GM12864 (cell line): ENCODE measurements at regions not wholly inside any gene's neighbourhood (a gene's known extent, or its start where the extent isn't known, plus 50 kb on each side); places are given as distances from the start of the nearest gene placed in this dataset.
"Not testable (repeated sequence)": the region's sequence is repeated elsewhere in the genome, so short reads cannot be mapped to it uniquely, and the experiment has no call there.

ENCODE experiments used
- DNase-seq: peaks from one replicate; pipeline ENCODE4 v3.0.0-alpha.2; 2011; ENCODE audit warnings: low read depth
- H3K4me3 ChIP-seq: 2 replicates; pipeline ENCODE4 v1.5.1; 2011; ENCODE audit warnings: mild to moderate bottlenecking, low read depth, low read length, control low read depth
- TF ChIP-seq, protein P1 (sequence below): IDR thresholded peaks from 2 replicates; pipeline ENCODE4 v1.5.1; 2011; ENCODE audit warnings: low read depth, mild to moderate bottlenecking, moderate library complexity, low read length, control low read depth, inconsistent platforms; ENCODE audit errors: missing control alignments

DNA sequence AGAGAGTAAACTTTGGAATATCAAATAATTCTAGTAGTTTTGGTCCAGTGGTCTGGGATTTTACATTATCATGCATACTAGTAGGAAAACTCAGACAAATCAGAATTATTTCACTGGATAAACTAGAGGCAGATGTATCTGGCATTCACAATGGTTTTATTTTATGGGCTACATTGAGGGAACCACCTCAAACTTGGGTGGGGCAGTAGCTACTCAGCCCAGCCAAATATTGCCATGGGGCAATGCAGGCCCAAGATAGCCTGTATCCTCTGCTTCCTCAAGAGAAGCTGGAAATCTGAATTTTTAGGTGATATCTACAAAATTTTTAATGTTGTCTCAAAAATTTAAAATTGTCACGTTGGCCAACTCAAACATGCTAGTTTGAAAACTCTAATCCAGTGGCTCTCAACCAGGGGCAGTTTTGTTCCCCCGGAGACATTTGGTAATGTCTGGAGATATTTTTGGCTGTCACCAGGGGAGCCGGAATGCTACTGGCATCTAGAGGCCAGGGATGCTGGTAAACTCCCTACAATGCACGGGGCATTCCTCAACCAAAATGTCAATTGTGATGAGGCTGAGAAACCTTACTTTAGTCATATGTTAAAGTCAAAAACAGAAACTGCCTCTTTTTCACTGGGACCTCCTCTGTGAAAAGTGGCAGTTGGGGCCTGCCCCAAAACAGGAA lies 172.8 kb upstream of the SPRED2 start:
- no peak overlapping the region for H3K4me3 ChIP-seq
- TF ChIP-seq, protein P1, sequence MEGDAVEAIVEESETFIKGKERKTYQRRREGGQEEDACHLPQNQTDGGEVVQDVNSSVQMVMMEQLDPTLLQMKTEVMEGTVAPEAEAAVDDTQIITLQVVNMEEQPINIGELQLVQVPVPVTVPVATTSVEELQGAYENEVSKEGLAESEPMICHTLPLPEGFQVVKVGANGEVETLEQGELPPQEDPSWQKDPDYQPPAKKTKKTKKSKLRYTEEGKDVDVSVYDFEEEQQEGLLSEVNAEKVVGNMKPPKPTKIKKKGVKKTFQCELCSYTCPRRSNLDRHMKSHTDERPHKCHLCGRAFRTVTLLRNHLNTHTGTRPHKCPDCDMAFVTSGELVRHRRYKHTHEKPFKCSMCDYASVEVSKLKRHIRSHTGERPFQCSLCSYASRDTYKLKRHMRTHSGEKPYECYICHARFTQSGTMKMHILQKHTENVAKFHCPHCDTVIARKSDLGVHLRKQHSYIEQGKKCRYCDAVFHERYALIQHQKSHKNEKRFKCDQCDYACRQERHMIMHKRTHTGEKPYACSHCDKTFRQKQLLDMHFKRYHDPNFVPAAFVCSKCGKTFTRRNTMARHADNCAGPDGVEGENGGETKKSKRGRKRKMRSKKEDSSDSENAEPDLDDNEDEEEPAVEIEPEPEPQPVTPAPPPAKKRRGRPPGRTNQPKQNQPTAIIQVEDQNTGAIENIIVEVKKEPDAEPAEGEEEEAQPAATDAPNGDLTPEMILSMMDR: no peak
- no peak for DNase-seq

GRCh38 chr2:65604246-65604645 lies 171.8 kb upstream of the SPRED2 start:
- H3K4me3 ChIP-seq: no peak overlapping the region
- no peak for DNase-seq
- TF ChIP-seq, protein P1: no peak

DNA sequence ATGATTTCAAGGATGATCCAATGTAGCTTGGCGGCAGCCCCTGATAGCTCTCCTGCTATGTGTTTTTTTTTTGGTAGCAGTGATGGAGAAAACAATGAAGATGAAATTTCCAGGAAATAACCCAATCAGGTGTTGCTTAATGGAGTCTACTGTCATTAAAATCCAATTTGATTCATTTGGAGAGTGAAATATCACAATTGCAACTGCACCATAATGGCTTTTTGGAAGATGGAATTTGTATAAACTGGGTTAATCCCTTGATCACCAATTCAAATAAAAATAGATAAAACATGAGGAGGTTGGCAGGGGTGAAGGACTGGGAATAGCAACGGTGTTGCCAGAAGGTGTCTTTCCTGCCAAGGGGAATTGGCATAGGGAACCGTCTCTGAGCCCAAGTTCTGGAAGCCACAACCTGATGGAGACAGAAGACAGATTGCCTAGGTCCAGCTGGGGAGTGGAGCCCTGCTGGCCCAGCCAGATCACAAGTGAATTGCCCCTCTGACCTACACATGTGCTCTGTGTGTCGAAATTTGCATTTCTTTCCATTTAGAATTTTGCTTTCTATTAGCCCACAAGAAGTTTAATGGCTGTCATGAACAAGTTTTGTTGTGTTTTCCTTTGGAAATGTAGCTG lies 170.3 kb upstream of the SPRED2 start:
- TF ChIP-seq, protein P1: no peak
- DNase-seq: no peak
- no peak overlapping the region for H3K4me3 ChIP-seq

GRCh38 chr2:65600871-65601270 lies 168.5 kb upstream of the SPRED2 start:
- DNase-seq, H3K4me3 ChIP-seq: not testable (repeated sequence)

DNA sequence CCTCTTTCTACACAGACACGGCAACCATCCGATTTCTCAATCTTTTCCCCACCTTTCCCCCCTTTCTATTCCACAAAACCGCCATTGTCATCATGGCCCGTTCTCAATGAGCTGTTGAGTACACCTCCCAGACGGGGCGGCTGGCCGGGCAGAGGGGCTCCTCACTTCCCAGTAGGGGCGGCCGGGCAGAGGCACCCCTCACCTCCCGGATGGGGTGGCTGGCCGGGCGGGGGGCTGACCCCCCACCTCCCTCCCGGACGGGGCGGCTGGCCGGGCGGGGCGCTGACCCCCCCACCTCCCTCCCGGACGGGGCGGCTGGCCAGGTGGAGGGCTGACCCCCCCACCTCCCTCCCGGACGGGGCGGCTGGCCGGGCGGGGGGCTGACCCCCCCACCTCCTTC lies 168.0 kb upstream of the SPRED2 start:
- not testable (repeated sequence) for DNase-seq

GRCh38 chr2:65599693-65600092 lies 167.3 kb upstream of the SPRED2 start:
- DNase-seq: no peak
- TF ChIP-seq, protein P1: no peak
- H3K4me3 ChIP-seq: no peak overlapping the region

More for the DNA sequence above, 168.0 kb upstream of the SPRED2 start:
- not testable (repeated sequence) for H3K4me3 ChIP-seq

- TF ChIP-seq, protein P1: no peak
- DNase-seq: no peak
- H3K4me3 ChIP-seq: no peak overlapping the region
Observed at GRCh38 chr2:65598996-65599395, 166.6 kb upstream of the SPRED2 start.

GRCh38 chr2:65598264-65598663 lies 165.9 kb upstream of the SPRED2 start:
- no peak for DNase-seq
- TF ChIP-seq, protein P1: no peak
- no peak overlapping the region for H3K4me3 ChIP-seq
